Stimulated activated CD8-positive, alpha-beta memory T cell treated with anti-CD3 and anti-CD28 coated beads, Interleukin-15, amount 100 ng/mL, for 48 hours (primary cell): ENCODE measurements at regions not wholly inside any gene's neighbourhood (a gene's known extent, or its start where the extent isn't known, plus 50 kb on each side); places are given as distances from the start of the nearest gene placed in this dataset.
"Not testable (repeated sequence)": the region's sequence is repeated elsewhere in the genome, so short reads cannot be mapped to it uniquely, and the experiment has no call there.

ENCODE experiments used
- DNase-seq, 2 donors: peaks; one replicate each; pipeline ENCODE4 v3.0.0-alpha.2; 2020; ENCODE audit warnings: low read depth in 2 of 2

GRCh38 chr6:11409371-11409770, 128.2 kb upstream of the TMEM170B start:
- DNase-seq = no peak

- DNase-seq = no peak
Observed at GRCh38 chr6:11407414-11407813, 130.1 kb upstream of the TMEM170B start.

- no peak for DNase-seq
Observed at GRCh38 chr6:11404838-11405237, 132.7 kb upstream of the TMEM170B start.

GRCh38 chr6:11404081-11404480, 133.5 kb upstream of the TMEM170B start:
- no peak for DNase-seq

- DNase-seq = no peak
Observed at GRCh38 chr6:11403035-11403601, 134.4 kb upstream of the TMEM170B start.

- DNase-seq = not testable (repeated sequence)
Observed at GRCh38 chr6:11402581-11402980, 135.0 kb upstream of the TMEM170B start.

- DNase-seq = not testable (repeated sequence)
Observed at GRCh38 chr6:11401954-11402353, 135.6 kb upstream of the TMEM170B start.

GRCh38 chr6:11398451-11399326, 138.9 kb upstream of the TMEM170B start:
- DNase-seq = no peak

- DNase-seq = no peak
Observed at GRCh38 chr6:11397622-11398450, 139.7 kb upstream of the TMEM170B start.

- no peak for DNase-seq
Observed at GRCh38 chr6:11396860-11397259, 140.7 kb upstream of the TMEM170B start.

GRCh38 chr6:11393713-11394627, 143.6 kb upstream of the TMEM170B start:
- no peak for DNase-seq

- DNase-seq = no peak
Observed at GRCh38 chr6:11392778-11393507, 144.6 kb upstream of the TMEM170B start.

- no peak for DNase-seq
Observed at GRCh38 chr6:11391934-11392777, 145.4 kb upstream of the TMEM170B start.

- no peak for DNase-seq
Observed at GRCh38 chr6:11389977-11390376, 147.6 kb upstream of the TMEM170B start.

GRCh38 chr6:11388983-11389944, 148.3 kb upstream of the TMEM170B start:
- no peak for DNase-seq

GRCh38 chr6:11387707-11388430, 149.7 kb upstream of the TMEM170B start:
- no peak for DNase-seq

GRCh38 chr6:11386726-11387125, 150.8 kb upstream of the TMEM170B start:
- DNase-seq = no peak

GRCh38 chr6:11386323-11386722, 151.2 kb upstream of the TMEM170B start:
- DNase-seq = no peak
